ENCODE measurements at regions not wholly inside any gene's neighbourhood (a gene's known extent, or its start where the extent isn't known, plus 50 kb on each side); places are given as distances from the start of the nearest gene placed in this dataset.

DNA sequence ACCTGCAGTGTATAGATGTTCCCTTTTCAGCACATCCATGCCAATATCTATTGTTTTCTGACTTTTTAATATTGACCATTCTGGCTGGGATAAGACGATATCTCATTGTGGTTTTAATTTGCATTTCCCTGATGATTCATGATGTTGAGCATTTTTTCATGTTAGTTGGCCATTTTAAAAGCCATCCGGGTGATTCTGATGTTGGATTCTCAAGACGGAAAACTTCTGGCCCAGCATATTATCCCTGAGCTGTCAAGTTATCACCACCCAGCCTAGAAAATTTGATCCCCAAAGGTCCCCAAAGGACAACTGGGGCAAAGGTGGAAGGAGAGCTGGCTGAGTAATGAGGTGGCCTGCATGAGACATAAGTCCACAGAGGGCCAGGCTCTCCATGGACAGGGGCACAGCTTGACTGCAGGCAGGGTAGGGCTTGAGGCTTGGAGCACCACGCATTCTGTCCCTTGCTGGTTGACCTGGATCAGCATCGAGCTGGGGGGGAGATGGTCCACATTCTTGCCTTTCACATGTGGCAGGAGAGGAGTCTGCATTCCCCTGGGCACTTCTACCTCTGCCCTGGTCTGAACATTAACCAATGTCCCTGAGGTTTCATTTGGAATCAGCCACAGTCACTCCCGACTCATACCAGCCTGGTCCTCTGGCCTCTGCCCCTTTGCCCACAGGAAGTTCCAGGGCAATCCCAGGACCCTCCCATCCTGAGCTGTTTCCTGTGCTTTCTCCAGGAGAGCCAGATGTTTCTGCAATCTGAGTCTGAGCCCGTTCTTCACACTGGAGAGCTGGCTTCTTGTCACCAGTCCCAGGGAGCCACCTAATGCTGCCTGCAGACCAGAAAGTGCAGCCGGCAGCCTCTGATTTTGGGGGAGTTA, 69.2 kb downstream of the ISG20 start:
- H3K36me3 ChIP-seq, result no peaks in the 10 kb centered on the region
- H3K9me3 ChIP-seq, result no peaks in the 10 kb centered on the region
- H3K27me3 ChIP-seq, result peaks cover 73% of the 10 kb centered on the region
- no peaks in the 10 kb centered on the region for H3K4me1 ChIP-seq (ENCODE audit: control insufficient read depth in 1 of 2, insufficient read depth in 1 of 2, low read depth in 1 of 2, low read length in 1 of 2)
- no peak overlapping the region for H3K4me3 ChIP-seq (ENCODE audit: low read depth in 1 of 2, low read length in 1 of 2)
- TF ChIP-seq, protein P1, sequence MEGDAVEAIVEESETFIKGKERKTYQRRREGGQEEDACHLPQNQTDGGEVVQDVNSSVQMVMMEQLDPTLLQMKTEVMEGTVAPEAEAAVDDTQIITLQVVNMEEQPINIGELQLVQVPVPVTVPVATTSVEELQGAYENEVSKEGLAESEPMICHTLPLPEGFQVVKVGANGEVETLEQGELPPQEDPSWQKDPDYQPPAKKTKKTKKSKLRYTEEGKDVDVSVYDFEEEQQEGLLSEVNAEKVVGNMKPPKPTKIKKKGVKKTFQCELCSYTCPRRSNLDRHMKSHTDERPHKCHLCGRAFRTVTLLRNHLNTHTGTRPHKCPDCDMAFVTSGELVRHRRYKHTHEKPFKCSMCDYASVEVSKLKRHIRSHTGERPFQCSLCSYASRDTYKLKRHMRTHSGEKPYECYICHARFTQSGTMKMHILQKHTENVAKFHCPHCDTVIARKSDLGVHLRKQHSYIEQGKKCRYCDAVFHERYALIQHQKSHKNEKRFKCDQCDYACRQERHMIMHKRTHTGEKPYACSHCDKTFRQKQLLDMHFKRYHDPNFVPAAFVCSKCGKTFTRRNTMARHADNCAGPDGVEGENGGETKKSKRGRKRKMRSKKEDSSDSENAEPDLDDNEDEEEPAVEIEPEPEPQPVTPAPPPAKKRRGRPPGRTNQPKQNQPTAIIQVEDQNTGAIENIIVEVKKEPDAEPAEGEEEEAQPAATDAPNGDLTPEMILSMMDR (IDR thresholded peaks at IDR 0.05), result no peak
- H3K27ac ChIP-seq, result no peak overlapping the region

DNA sequence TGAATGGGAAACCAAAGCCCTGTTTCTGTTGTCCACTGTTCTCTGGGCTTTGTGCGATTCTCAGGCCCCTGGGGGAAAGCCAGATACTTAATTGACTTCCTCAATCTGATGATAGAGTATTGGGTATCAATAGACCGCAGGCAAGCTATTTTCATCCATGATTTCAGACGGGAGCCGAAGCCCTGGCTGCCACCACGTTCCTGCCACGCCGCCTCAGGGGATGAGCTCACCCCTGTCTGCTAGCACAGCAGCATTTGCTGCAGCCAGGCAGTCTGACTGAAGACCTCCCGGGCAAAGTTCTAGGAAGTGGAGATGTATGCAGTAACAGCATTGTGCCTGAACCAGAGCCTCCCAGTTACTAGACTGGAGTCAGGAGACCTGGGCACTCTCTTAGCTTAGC, 69.8 kb downstream of the ISG20 start:
- Histone ChIP-seq H3K27me3 (peaks cover 67% of the 10 kb centered on the region), H3K4me1 (ENCODE audit: control insufficient read depth in 1 of 2, insufficient read depth in 1 of 2, low read depth in 1 of 2, low read length in 1 of 2) (no peaks in the 10 kb centered on the region), H3K36me3 (no peaks in the 10 kb centered on the region), H3K27ac (no peak overlapping the region), H3K4me3 (ENCODE audit: low read depth in 1 of 2, low read length in 1 of 2) (no peak overlapping the region), H3K9me3 (no peaks in the 10 kb centered on the region)
- TF ChIP-seq, protein P1 (IDR thresholded peaks at IDR 0.05), result no peak

DNA sequence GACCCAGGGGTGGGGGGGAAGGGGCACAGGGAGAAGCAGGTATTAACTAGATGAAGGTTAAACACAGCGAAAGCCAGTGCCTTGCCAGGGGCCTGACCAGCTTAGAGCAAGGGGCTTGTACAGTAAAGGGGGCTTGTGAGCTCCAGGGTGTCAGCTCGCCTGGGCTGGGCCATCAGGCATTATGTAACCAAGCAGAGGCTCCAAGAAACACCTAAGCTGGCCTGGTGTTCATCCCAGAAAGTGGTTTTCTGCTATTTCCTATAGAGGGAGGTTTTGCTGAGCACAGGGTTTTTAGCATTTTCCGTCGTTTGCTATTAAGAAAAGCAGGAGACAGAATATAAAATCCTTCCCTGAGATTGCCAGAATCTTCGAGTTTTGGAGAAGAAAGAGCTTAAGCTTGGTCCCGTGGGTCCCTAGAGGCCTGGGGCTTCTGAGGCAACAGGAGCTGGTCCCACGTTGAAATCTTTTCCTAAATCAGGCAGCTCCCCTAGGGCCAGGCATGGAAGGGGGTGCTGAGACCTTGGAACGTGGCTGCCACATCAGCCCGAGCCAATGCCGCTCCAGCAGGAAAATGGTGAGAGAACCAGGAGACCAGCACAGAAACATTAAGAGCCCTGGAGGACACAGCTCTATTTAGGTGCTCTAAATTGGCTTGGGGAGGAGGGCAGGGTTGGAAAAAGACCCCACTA, 71.4 kb downstream of the ISG20 start:
- H3K4me3 ChIP-seq (ENCODE audit: low read depth in 1 of 2, low read length in 1 of 2), result no peak overlapping the region
- H3K4me1 ChIP-seq (ENCODE audit: control insufficient read depth in 1 of 2, insufficient read depth in 1 of 2, low read depth in 1 of 2, low read length in 1 of 2), result no peaks in the 10 kb centered on the region
- H3K9me3 ChIP-seq, result no peaks in the 10 kb centered on the region
- no peak overlapping the region for H3K27ac ChIP-seq
- no peaks in the 10 kb centered on the region for H3K36me3 ChIP-seq
- TF ChIP-seq, protein P1 (IDR thresholded peaks at IDR 0.05), result no peak
- peaks cover 52% of the 10 kb centered on the region for H3K27me3 ChIP-seq

DNA sequence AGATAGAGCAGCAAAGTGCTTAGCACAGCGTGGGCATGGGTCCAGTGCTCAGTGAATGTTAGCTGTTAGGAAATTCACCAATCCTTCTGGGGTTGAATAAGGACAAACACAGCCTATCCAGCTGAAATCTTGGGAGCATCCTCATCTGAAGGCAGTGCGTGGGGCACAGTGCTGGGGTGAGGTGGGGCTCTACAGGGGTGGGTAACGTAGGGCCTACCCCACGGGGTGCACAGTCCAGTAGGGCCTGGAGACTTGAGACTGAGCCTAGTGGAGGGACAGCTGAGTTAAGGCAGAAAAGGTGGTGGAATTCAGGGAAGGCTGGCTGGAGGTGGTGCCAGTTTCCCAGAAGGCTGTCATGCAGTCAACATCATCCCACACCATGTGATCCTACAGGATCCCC, 73.0 kb downstream of the ISG20 start:
- Histone ChIP-seq H3K4me3 (ENCODE audit: low read depth in 1 of 2, low read length in 1 of 2) (no peak overlapping the region), H3K36me3 (no peaks in the 10 kb centered on the region), H3K27me3 (peaks cover 35% of the 10 kb centered on the region), H3K27ac (no peak overlapping the region), H3K9me3 (no peaks in the 10 kb centered on the region), H3K4me1 (ENCODE audit: control insufficient read depth in 1 of 2, insufficient read depth in 1 of 2, low read depth in 1 of 2, low read length in 1 of 2) (no peaks in the 10 kb centered on the region)
- TF ChIP-seq, protein P1 (IDR thresholded peaks at IDR 0.05), result no peak

DNA sequence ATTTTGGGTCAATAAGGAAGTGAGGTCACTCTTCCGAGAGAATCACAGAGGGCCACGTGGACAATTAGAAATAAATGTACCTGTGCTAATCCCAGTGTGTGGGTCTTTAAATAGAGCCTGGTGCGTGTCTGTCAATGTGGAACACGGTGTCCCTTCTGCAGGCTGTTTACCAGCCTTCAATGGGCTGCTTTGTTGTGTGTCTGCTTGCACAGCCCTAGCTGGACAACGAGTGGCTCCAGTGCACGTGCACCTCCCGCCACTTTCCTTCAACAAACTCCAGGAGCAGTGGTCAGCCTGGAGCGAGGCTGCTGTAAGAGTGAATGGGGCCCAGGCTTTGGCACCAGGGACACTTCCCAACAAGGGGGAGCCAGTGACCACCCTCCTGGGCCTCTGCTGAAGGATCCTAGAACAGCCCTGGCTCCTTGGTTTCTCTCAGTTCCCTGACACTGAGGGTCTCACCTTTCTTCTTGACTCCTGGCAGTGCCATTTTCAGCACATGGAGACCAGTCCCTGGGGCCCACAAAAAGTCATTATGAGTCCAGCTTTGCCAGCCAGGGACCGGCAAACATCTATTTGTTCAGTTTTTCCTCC, 76.1 kb downstream of the ISG20 start:
- peaks cover 18% of the 10 kb centered on the region for H3K27me3 ChIP-seq
- no peak overlapping the region for H3K27ac ChIP-seq
- TF ChIP-seq, protein P1 (IDR thresholded peaks at IDR 0.05), result no peak
- no peak overlapping the region for H3K4me3 ChIP-seq (ENCODE audit: low read depth in 1 of 2, low read length in 1 of 2)
- no peaks in the 10 kb centered on the region for H3K36me3 ChIP-seq
- no peaks in the 10 kb centered on the region for H3K9me3 ChIP-seq
- no peaks in the 10 kb centered on the region for H3K4me1 ChIP-seq (ENCODE audit: control insufficient read depth in 1 of 2, insufficient read depth in 1 of 2, low read depth in 1 of 2, low read length in 1 of 2)

Data from neutrophil (primary cell).